ENCODE measurements at regions not wholly inside any gene's neighbourhood (a gene's known extent, or its start where the extent isn't known, plus 50 kb on each side); places are given as distances from the start of the nearest gene placed in this dataset.
"Not testable (repeated sequence)": the region's sequence is repeated elsewhere in the genome, so short reads cannot be mapped to it uniquely, and the experiment has no call there.

DNA sequence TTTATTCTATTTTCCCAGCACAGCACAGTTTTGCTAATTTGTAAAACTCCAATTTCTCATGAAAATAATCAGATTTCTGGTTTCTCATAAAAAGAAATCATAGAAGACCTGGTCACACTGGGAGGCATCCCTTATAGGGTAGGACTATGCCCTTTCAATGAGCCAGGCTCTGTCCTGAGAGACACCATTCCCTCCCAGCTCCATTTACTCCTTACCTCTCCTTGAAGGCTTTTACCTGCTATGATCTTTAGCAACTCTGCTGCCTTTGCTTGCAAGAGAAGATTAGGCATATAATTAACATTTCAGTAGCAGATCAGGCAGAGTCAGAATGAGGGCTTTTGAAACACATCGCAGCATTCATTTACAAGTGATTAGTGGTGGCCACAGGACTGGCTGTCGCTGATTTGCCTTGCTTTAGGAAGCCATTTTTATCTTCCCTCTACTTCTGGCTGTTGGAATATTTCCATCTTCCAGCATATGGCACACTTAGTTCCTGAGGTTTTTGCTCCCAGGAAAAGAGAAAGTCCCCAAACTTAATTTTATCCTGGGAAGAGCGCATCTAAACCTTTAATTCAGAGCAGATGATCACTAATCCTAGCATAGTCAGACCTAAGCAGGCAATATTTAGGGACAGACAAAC, 196.9 kb downstream of the SPATA31A1 start:
- TF ChIP-seq EZH2 (IDR thresholded peaks at IDR 0.05; ENCODE audit: insufficient read depth, poor library complexity, severe bottlenecking); EZH2phosphoT487 (IDR thresholded peaks at IDR 0.05; ENCODE audit: insufficient read depth, low read depth): not testable (repeated sequence)
